GM23338 (cell line): ENCODE measurements at regions not wholly inside any gene's neighbourhood (a gene's known extent, or its start where the extent isn't known, plus 50 kb on each side); places are given as distances from the start of the nearest gene placed in this dataset.
A peak's percentile ranks its signal among the peaks of the same experiment; 100 is the strongest.

ENCODE experiments used
- ATAC-seq: fragments of 200-7000 bp; cut with Tn5 transposase; 3 replicates; pipeline ENCODE4 v1.9.1; 2020
- DNase-seq: peaks from one replicate; pipeline ENCODE4 v3.0.0-alpha.2; 2015; ENCODE audit warnings: low spot score
- H2AFZ ChIP-seq: fragments of 200-600 bp; sonication (generic); 2 replicates; pipeline ENCODE4 v1.8.0; 2016; ENCODE audit warnings: antibody characterized with exemption, mild to moderate bottlenecking, moderate library complexity
- H3F3A ChIP-seq: fragments of 200-600 bp; sonication (generic); replicated peaks from 2 replicates; pipeline ENCODE4 v1.8.0; 2017; ENCODE audit warnings: antibody characterized with exemption, mixed run types, low read depth
- H3K27ac ChIP-seq: fragments of 200-600 bp; sonication (generic); 2 replicates; pipeline ENCODE4 v1.6.1; 2016; ENCODE audit warnings: low read depth
- H3K27me3 ChIP-seq: fragments of 200-600 bp; sonication (generic); 2 replicates; pipeline ENCODE4 v1.8.0; 2016; ENCODE audit warnings: mild to moderate bottlenecking, mixed run types, moderate library complexity; ENCODE audit not compliant: insufficient read depth
- H3K36me3 ChIP-seq: fragments of 200-600 bp; sonication (generic); 2 replicates; pipeline ENCODE4 v1.8.0; 2016; ENCODE audit warnings: mild to moderate bottlenecking; ENCODE audit not compliant: insufficient read depth
- H3K4me1 ChIP-seq: fragments of 200-600 bp; sonication (generic); 2 replicates; pipeline ENCODE4 v1.8.0; 2016; ENCODE audit warnings: mild to moderate bottlenecking, moderate library complexity; ENCODE audit not compliant: insufficient read depth
- H3K4me2 ChIP-seq: fragments of 200-600 bp; sonication (generic); 2 replicates; pipeline ENCODE4 v1.7.1; 2017; ENCODE audit warnings: mixed run types
- H3K4me3 ChIP-seq: fragments of 200-600 bp; sonication (generic); 2 replicates; pipeline ENCODE4 v1.6.1; 2016; ENCODE audit warnings: mixed run types
- H3K79me2 ChIP-seq: fragments of 200-600 bp; sonication (generic); replicated peaks from 2 replicates; pipeline ENCODE4 v1.8.0; 2017; ENCODE audit warnings: mild to moderate bottlenecking; ENCODE audit not compliant: insufficient read depth
- H3K9me2 ChIP-seq: fragments of 200-600 bp; sonication (generic); 2 replicates; pipeline ENCODE4 v1.8.0; 2017; ENCODE audit not compliant: insufficient read depth
- H4K20me1 ChIP-seq: fragments of 200-600 bp; sonication (generic); replicated peaks from 2 replicates; pipeline ENCODE4 v1.8.0; 2017; ENCODE audit warnings: mild to moderate bottlenecking; ENCODE audit not compliant: insufficient read depth
- H3K27ac Mint-ChIP-seq: 2 replicates; pipeline ENCODE4 v1.8.0; 2020; ENCODE audit warnings: inconsistent platforms, mild to moderate bottlenecking, moderate library complexity, mixed read lengths
- H3K27me3 Mint-ChIP-seq: 3 replicates; pipeline ENCODE4 v1.8.0; 2022; ENCODE audit warnings: low read depth, mild to moderate bottlenecking, moderate library complexity, mixed read lengths, inconsistent platforms; ENCODE audit not compliant: insufficient read depth, poor library complexity
- H3K36me3 Mint-ChIP-seq: 3 replicates; pipeline ENCODE4 v1.8.0; 2021; ENCODE audit warnings: low read depth, mild to moderate bottlenecking, inconsistent platforms, moderate library complexity, mixed read lengths
- H3K4me1 Mint-ChIP-seq: 3 replicates; pipeline ENCODE4 v1.8.0; 2020; ENCODE audit warnings: mild to moderate bottlenecking, inconsistent platforms, mixed read lengths
- H3K4me3 Mint-ChIP-seq: 3 replicates; pipeline ENCODE4 v1.8.0; 2021; ENCODE audit warnings: moderate library complexity, mild to moderate bottlenecking, inconsistent platforms, mixed read lengths
- H3K9me3 Mint-ChIP-seq: 3 replicates; pipeline ENCODE4 v1.8.0; 2020; ENCODE audit warnings: moderate library complexity, mild to moderate bottlenecking, inconsistent platforms, mixed read lengths
- EZH2 ChIP-seq: fragments of 200-600 bp; sonication (generic); IDR thresholded peaks from one replicate; pipeline ENCODE4 v1.8.0; 2017; ENCODE audit warnings: antibody characterized with exemption, mild to moderate bottlenecking, low read depth; ENCODE audit not compliant: unreplicated experiment
- EZH2phosphoT487 ChIP-seq: fragments of 200-600 bp; sonication (generic); IDR thresholded peaks from one replicate; pipeline ENCODE4 v1.8.1; 2018; ENCODE audit warnings: antibody characterized with exemption; ENCODE audit not compliant: unreplicated experiment
- JUNB ChIP-seq: IDR thresholded peaks from one replicate; pipeline ENCODE4 v1.6.1; 2016; ENCODE audit warnings: antibody characterized with exemption; ENCODE audit not compliant: unreplicated experiment
- ZNF114 ChIP-seq: fragments of 250-450 bp; sonication (Bioruptor Pico); IDR thresholded peaks from 2 replicates; pipeline ENCODE4 v1.5.0; 2020; ENCODE audit warnings: mild to moderate bottlenecking, moderate library complexity
- ZNF331 ChIP-seq: fragments of 250-450 bp; sonication (Bioruptor Pico); IDR thresholded peaks from 2 replicates; pipeline ENCODE4 v1.5.0; 2020; ENCODE audit warnings: low read depth, mild to moderate bottlenecking, moderate library complexity
- TF ChIP-seq, protein P1 (sequence below): IDR thresholded peaks from one replicate; pipeline ENCODE4 v1.6.1; 2018; ENCODE audit warnings: antibody characterized with exemption; ENCODE audit not compliant: unreplicated experiment
- TF ChIP-seq, protein P2 (sequence below), 2 experiments: fragments of 200-600 bp in 1 of 2; sonication (generic) in 1 of 2; conservative IDR thresholded peaks; 2 replicates each; pipeline versions ENCODE4 v1.5.1 to v1.6.1; 2016 to 2017; ENCODE audit warnings: antibody characterized with exemption in 2 of 2, low read depth in 2 of 2, mild to moderate bottlenecking in 2 of 2, moderate library complexity in 1 of 2
- TF ChIP-seq, protein P3 (sequence below): IDR thresholded peaks from 2 replicates; pipeline ENCODE4 v1.6.1; 2016; ENCODE audit warnings: antibody characterized with exemption
- TF ChIP-seq, protein P4 (sequence below): fragments of 250-450 bp; sonication (Bioruptor Pico); IDR thresholded peaks from 2 replicates; pipeline ENCODE4 v1.5.0; 2020; ENCODE audit warnings: mild to moderate bottlenecking, moderate library complexity

DNA sequence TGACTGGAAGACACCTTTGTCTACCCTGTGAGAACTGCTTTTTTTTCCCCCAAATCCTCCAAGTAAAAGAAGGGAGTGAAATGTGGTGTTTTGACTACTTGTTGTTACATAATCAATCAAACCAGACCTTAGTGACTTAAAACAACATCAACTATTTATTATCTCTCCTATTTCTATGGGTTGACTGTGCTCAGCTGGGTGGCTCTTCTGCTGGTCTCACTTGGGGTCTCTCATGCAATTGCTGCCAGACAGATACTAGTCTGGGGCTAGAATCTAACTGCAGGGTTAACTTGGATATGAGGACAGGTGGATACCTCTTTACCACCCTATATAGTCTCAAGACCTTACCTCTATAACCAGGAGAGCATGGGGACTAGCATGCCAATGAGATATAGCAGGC lies 141.3 kb downstream of the SALL1 start:
- TF ChIP-seq ZNF331 = peak; percentile 75
- TF ChIP-seq EZH2phosphoT487 = no peak
- Mint-ChIP-seq H3K9me3 (no peaks in the 10 kb centered on the region), H3K27ac (no peak overlapping the region), H3K36me3 (no peaks in the 10 kb centered on the region; the same call in 2 of the 3 replicates), H3K27me3 (no peaks in the 10 kb centered on the region), H3K4me1 (peaks cover 5% of the 10 kb centered on the region), H3K4me3 (no peak overlapping the region)
- H3K9me2 ChIP-seq = no peaks in the 10 kb centered on the region
- no peaks in the 10 kb centered on the region for H3K4me1 ChIP-seq
- H3K36me3 ChIP-seq = no peaks in the 10 kb centered on the region
- H3K27ac ChIP-seq = no peak overlapping the region
- H3K4me3 ChIP-seq = no peak overlapping the region
- DNase-seq (no peak), ATAC-seq (no peak)
- no peak overlapping the region for H2AFZ ChIP-seq
- H3K4me2 ChIP-seq = no peak overlapping the region
- H3F3A ChIP-seq = no peaks in the 10 kb centered on the region
- H3K79me2 ChIP-seq = no peaks in the 10 kb centered on the region
- no peaks in the 10 kb centered on the region for H4K20me1 ChIP-seq
- no peaks in the 10 kb centered on the region for H3K27me3 ChIP-seq

DNA sequence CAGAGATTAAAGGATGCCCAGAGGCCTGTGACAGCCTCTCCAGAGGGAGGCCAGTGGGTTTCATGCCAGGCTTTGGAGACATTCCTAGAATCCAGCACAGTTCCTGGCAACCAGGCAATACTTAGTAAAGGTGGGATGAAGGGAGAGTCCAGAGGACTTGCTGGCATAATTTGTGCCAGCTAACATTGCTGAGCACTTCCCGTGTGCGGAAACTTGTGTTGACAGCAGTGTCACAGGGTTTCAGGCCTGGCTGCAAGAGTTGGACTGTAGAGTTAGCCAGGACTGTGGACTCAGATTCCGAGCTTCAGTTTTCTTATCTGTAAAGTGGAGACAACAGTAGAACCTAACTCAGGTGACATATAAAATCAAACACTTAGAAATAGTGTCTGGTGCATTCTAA lies 141.7 kb downstream of the SALL1 start:
- Mint-ChIP-seq H3K27ac (no peak overlapping the region), H3K27me3 (peaks cover 1% of the 10 kb centered on the region), H3K4me3 (no peak overlapping the region), H3K4me1 (peaks cover 5% of the 10 kb centered on the region), H3K36me3 (no peaks in the 10 kb centered on the region; the same call in 2 of the 3 replicates), H3K9me3 (no peaks in the 10 kb centered on the region)
- H3K4me2 ChIP-seq = no peak overlapping the region
- no peaks in the 10 kb centered on the region for H4K20me1 ChIP-seq
- no peak overlapping the region for H3K4me3 ChIP-seq
- no peaks in the 10 kb centered on the region for H3K36me3 ChIP-seq
- H3K79me2 ChIP-seq = no peaks in the 10 kb centered on the region
- H3K9me2 ChIP-seq = no peaks in the 10 kb centered on the region
- ATAC-seq = no peak
- no peaks in the 10 kb centered on the region for H3K4me1 ChIP-seq
- H3K27me3 ChIP-seq = no peaks in the 10 kb centered on the region
- TF ChIP-seq, protein P1, sequence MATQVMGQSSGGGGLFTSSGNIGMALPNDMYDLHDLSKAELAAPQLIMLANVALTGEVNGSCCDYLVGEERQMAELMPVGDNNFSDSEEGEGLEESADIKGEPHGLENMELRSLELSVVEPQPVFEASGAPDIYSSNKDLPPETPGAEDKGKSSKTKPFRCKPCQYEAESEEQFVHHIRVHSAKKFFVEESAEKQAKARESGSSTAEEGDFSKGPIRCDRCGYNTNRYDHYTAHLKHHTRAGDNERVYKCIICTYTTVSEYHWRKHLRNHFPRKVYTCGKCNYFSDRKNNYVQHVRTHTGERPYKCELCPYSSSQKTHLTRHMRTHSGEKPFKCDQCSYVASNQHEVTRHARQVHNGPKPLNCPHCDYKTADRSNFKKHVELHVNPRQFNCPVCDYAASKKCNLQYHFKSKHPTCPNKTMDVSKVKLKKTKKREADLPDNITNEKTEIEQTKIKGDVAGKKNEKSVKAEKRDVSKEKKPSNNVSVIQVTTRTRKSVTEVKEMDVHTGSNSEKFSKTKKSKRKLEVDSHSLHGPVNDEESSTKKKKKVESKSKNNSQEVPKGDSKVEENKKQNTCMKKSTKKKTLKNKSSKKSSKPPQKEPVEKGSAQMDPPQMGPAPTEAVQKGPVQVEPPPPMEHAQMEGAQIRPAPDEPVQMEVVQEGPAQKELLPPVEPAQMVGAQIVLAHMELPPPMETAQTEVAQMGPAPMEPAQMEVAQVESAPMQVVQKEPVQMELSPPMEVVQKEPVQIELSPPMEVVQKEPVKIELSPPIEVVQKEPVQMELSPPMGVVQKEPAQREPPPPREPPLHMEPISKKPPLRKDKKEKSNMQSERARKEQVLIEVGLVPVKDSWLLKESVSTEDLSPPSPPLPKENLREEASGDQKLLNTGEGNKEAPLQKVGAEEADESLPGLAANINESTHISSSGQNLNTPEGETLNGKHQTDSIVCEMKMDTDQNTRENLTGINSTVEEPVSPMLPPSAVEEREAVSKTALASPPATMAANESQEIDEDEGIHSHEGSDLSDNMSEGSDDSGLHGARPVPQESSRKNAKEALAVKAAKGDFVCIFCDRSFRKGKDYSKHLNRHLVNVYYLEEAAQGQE = no peak
- TF ChIP-seq EZH2phosphoT487 (no peak), JUNB (no peak), EZH2 (no peak), ZNF331 (no peak), ZNF114 (CRISPR knock-in tag) (no peak)
- TF ChIP-seq, protein P2, sequence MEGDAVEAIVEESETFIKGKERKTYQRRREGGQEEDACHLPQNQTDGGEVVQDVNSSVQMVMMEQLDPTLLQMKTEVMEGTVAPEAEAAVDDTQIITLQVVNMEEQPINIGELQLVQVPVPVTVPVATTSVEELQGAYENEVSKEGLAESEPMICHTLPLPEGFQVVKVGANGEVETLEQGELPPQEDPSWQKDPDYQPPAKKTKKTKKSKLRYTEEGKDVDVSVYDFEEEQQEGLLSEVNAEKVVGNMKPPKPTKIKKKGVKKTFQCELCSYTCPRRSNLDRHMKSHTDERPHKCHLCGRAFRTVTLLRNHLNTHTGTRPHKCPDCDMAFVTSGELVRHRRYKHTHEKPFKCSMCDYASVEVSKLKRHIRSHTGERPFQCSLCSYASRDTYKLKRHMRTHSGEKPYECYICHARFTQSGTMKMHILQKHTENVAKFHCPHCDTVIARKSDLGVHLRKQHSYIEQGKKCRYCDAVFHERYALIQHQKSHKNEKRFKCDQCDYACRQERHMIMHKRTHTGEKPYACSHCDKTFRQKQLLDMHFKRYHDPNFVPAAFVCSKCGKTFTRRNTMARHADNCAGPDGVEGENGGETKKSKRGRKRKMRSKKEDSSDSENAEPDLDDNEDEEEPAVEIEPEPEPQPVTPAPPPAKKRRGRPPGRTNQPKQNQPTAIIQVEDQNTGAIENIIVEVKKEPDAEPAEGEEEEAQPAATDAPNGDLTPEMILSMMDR (conservative IDR thresholded peaks at IDR 0.05; ENCODE audit: low read depth in 2 of 2) = no peak
- TF ChIP-seq, protein P3, sequence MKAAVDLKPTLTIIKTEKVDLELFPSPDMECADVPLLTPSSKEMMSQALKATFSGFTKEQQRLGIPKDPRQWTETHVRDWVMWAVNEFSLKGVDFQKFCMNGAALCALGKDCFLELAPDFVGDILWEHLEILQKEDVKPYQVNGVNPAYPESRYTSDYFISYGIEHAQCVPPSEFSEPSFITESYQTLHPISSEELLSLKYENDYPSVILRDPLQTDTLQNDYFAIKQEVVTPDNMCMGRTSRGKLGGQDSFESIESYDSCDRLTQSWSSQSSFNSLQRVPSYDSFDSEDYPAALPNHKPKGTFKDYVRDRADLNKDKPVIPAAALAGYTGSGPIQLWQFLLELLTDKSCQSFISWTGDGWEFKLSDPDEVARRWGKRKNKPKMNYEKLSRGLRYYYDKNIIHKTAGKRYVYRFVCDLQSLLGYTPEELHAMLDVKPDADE = no peak
- TF ChIP-seq, protein P4, sequence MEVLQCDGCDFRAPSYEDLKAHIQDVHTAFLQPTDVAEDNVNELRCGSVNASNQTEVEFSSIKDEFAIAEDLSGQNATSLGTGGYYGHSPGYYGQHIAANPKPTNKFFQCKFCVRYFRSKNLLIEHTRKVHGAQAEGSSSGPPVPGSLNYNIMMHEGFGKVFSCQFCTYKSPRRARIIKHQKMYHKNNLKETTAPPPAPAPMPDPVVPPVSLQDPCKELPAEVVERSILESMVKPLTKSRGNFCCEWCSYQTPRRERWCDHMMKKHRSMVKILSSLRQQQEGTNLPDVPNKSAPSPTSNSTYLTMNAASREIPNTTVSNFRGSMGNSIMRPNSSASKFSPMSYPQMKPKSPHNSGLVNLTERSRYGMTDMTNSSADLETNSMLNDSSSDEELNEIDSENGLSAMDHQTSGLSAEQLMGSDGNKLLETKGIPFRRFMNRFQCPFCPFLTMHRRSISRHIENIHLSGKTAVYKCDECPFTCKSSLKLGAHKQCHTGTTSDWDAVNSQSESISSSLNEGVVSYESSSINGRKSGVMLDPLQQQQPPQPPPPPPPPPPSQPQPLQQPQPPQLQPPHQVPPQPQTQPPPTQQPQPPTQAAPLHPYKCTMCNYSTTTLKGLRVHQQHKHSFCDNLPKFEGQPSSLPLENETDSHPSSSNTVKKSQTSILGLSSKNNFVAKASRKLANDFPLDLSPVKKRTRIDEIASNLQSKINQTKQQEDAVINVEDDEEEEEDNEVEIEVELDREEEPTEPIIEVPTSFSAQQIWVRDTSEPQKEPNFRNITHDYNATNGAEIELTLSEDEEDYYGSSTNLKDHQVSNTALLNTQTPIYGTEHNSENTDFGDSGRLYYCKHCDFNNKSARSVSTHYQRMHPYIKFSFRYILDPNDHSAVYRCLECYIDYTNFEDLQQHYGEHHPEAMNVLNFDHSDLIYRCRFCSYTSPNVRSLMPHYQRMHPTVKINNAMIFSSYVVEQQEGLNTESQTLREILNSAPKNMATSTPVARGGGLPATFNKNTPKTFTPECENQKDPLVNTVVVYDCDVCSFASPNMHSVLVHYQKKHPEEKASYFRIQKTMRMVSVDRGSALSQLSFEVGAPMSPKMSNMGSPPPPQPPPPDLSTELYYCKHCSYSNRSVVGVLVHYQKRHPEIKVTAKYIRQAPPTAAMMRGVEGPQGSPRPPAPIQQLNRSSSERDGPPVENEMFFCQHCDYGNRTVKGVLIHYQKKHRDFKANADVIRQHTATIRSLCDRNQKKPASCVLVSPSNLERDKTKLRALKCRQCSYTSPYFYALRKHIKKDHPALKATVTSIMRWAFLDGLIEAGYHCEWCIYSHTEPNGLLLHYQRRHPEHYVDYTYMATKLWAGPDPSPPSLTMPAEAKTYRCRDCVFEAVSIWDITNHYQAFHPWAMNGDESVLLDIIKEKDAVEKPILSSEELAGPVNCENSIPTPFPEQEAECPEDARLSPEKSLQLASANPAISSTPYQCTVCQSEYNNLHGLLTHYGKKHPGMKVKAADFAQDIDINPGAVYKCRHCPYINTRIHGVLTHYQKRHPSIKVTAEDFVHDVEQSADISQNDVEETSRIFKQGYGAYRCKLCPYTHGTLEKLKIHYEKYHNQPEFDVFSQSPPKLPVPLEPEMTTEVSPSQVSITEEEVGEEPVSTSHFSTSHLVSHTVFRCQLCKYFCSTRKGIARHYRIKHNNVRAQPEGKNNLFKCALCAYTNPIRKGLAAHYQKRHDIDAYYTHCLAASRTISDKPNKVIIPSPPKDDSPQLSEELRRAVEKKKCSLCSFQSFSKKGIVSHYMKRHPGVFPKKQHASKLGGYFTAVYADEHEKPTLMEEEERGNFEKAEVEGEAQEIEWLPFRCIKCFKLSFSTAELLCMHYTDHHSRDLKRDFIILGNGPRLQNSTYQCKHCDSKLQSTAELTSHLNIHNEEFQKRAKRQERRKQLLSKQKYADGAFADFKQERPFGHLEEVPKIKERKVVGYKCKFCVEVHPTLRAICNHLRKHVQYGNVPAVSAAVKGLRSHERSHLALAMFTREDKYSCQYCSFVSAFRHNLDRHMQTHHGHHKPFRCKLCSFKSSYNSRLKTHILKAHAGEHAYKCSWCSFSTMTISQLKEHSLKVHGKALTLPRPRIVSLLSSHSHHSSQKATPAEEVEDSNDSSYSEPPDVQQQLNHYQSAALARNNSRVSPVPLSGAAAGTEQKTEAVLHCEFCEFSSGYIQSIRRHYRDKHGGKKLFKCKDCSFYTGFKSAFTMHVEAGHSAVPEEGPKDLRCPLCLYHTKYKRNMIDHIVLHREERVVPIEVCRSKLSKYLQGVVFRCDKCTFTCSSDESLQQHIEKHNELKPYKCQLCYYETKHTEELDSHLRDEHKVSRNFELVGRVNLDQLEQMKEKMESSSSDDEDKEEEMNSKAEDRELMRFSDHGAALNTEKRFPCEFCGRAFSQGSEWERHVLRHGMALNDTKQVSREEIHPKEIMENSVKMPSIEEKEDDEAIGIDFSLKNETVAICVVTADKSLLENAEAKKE (CRISPR knock-in tag) = no peak
- no peaks in the 10 kb centered on the region for H3F3A ChIP-seq
- no peak overlapping the region for H3K27ac ChIP-seq
- DNase-seq = no peak
- H2AFZ ChIP-seq = no peak overlapping the region
